H1 (cell line): ENCODE measurements at regions not wholly inside any gene's neighbourhood (a gene's known extent, or its start where the extent isn't known, plus 50 kb on each side); places are given as distances from the start of the nearest gene placed in this dataset.

ENCODE experiments used
- CTCF ChIA-PET: fragments of 300-600 bp; sonication (Branson Sonifier 250); formaldehyde crosslinking; loops from one replicate; lab custom pipeline; 2021; ENCODE audit not compliant: partially characterized antibody; lab: Charles Lee
- POLR2A ChIA-PET: fragments of 300-600 bp; sonication (Branson Sonifier 250); formaldehyde crosslinking; loops from one replicate; lab custom pipeline; 2021; ENCODE audit warnings: inconsistent platforms; ENCODE audit not compliant: partially characterized antibody; lab: Charles Lee
- DNase-seq, 2 experiments: peaks; one replicate each; pipeline versions ENCODE4 v3.0.0 to v3.0.0-alpha.2; 2010 to 2022; ENCODE audit warnings: low spot score in 2 of 2, low read depth in 1 of 2, mixed read lengths in 1 of 2
- FAIRE-seq: peaks from 2 replicates; lab custom pipeline; 2011; peaks lifted over from hg19 to GRCh38; lab: Jason Lieb, UNC
- H2AFZ ChIP-seq: 2 replicates; pipeline ENCODE4 v1.8.1; 2012; ENCODE audit warnings: low read length, inconsistent platforms
- H2AK5ac ChIP-seq: 2 replicates; pipeline ENCODE4 v1.6.1; 2013; ENCODE audit warnings: low read depth, low read length
- H2BK120ac ChIP-seq: replicated peaks from 2 replicates; pipeline ENCODE3; 2013; ENCODE audit warnings: low read depth, low read length, inconsistent platforms
- H2BK12ac ChIP-seq: 2 replicates; pipeline ENCODE4 v1.6.1; 2013; ENCODE audit warnings: low read depth, low read length
- H2BK15ac ChIP-seq: 2 replicates; pipeline ENCODE4 v1.6.1; 2013; ENCODE audit warnings: low read length
- H2BK20ac ChIP-seq: 2 replicates; pipeline ENCODE4 v1.6.1; 2013; ENCODE audit warnings: low read length
- H2BK5ac ChIP-seq: 2 replicates; pipeline ENCODE4 v1.6.1; 2013; ENCODE audit warnings: low read depth, low read length
- H3K14ac ChIP-seq: 2 replicates; pipeline ENCODE4 v1.6.1; 2013; ENCODE audit warnings: inconsistent platforms; ENCODE audit not compliant: insufficient read length
- H3K18ac ChIP-seq: 2 replicates; pipeline ENCODE4 v1.6.1; 2013; ENCODE audit warnings: low read length; ENCODE audit errors: extremely low read depth
- H3K23ac ChIP-seq: 2 replicates; pipeline ENCODE4 v1.6.1; 2013; ENCODE audit warnings: inconsistent platforms; ENCODE audit not compliant: insufficient read length
- H3K23me2 ChIP-seq: 2 replicates; pipeline ENCODE4 v1.6.1; 2013; ENCODE audit warnings: low read depth, low read length
- H3K27ac ChIP-seq: 2 replicates; pipeline ENCODE4 v1.6.1; 2011; ENCODE audit warnings: low read depth, low read length, inconsistent platforms
- H3K27me3 ChIP-seq, 4 experiments: replicated peaks in 1 of 4; 1 replicate in 1 of 4; 2 replicates in 3 of 4; pipeline versions ENCODE4 v1.6.1 to v1.8.1; 2011 to 2013; ENCODE audit warnings: low read length in 3 of 4, mild to moderate bottlenecking in 3 of 4, inconsistent platforms in 2 of 4, mixed read lengths in 2 of 4, moderate library complexity in 1 of 4; ENCODE audit not compliant: control insufficient read depth in 3 of 4, insufficient read depth in 3 of 4; ENCODE audit errors: extremely low read depth in 1 of 4
- H3K36me3 ChIP-seq, 4 experiments: 2 replicates each; pipeline versions ENCODE4 v1.6.1 to v1.8.1; 2011 to 2013; ENCODE audit warnings: mild to moderate bottlenecking in 4 of 4, low read length in 3 of 4, moderate library complexity in 2 of 4, control low read depth in 1 of 4, inconsistent platforms in 1 of 4; ENCODE audit not compliant: insufficient read depth in 4 of 4, control insufficient read depth in 2 of 4
- H3K4ac ChIP-seq: replicated peaks from 2 replicates; pipeline ENCODE3; 2013; ENCODE audit warnings: low read length, low read depth, mixed read lengths, inconsistent platforms; ENCODE audit not compliant: insufficient read length
- H3K4me1 ChIP-seq, 4 experiments: replicated peaks in 1 of 4; 1 replicate in 1 of 4; 2 replicates in 3 of 4; pipeline versions ENCODE4 v1.6.1 to v1.8.1; 2011 to 2013; ENCODE audit warnings: low read length in 3 of 4, inconsistent platforms in 2 of 4, mixed read lengths in 1 of 4; ENCODE audit not compliant: insufficient read depth in 4 of 4, control insufficient read depth in 3 of 4
- H3K4me2 ChIP-seq, 2 experiments: 2 replicates each; pipeline versions ENCODE4 v1.6.1 to v1.8.1; 2011 to 2013; ENCODE audit warnings: low read depth in 2 of 2, low read length in 2 of 2, control low read depth in 1 of 2, inconsistent platforms in 1 of 2, mild to moderate bottlenecking in 1 of 2; ENCODE audit not compliant: insufficient read depth in 1 of 2
- H3K4me3 ChIP-seq, 4 experiments: fragments of 200-600, 300-600 bp in 1 of 4; sonication (generic), shearing (Covaris generic), sonication (Bioruptor Twin) in 1 of 4; 2 replicates each; pipeline versions ENCODE4 v1.5.1 to v1.8.1; 2011 to 2016; ENCODE audit warnings: low read length in 4 of 4, low read depth in 3 of 4, control low read depth in 2 of 4, inconsistent platforms in 2 of 4, mild to moderate bottlenecking in 2 of 4, mixed read lengths in 1 of 4, moderate library complexity in 1 of 4; ENCODE audit not compliant: insufficient read depth in 2 of 4; ENCODE audit errors: extremely low read depth in 1 of 4
- H3K56ac ChIP-seq: replicated peaks from 2 replicates; pipeline ENCODE3; 2013; ENCODE audit warnings: low read depth, mild to moderate bottlenecking, mixed read lengths, low read length, inconsistent platforms; ENCODE audit not compliant: insufficient read length
- H3K79me1 ChIP-seq: 2 replicates; pipeline ENCODE4 v1.6.1; 2013; ENCODE audit warnings: low read depth, low read length, control low read depth
- H3K79me2 ChIP-seq, 2 experiments: 2 replicates each; pipeline versions ENCODE4 v1.6.1 to v1.8.1; 2012 to 2013; ENCODE audit warnings: low read length in 2 of 2, mild to moderate bottlenecking in 2 of 2, inconsistent platforms in 1 of 2; ENCODE audit not compliant: insufficient read depth in 2 of 2, control insufficient read depth in 1 of 2
- H3K9ac ChIP-seq, 4 experiments: replicated peaks in 1 of 4; 1 replicate in 1 of 4; 2 replicates in 3 of 4; pipeline versions ENCODE4 v1.6.1 to v1.8.1; 2011 to 2013; ENCODE audit warnings: low read depth in 3 of 4, low read length in 3 of 4, control low read depth in 2 of 4, mild to moderate bottlenecking in 2 of 4, moderate library complexity in 2 of 4, inconsistent platforms in 1 of 4; ENCODE audit errors: extremely low read depth in 1 of 4
- H3K9me3 ChIP-seq, 2 experiments: 2 replicates each; pipeline versions ENCODE4 v1.6.1 to v1.8.1; 2012 to 2013; ENCODE audit warnings: mild to moderate bottlenecking in 2 of 2, moderate library complexity in 2 of 2, control low read depth in 1 of 2, inconsistent platforms in 1 of 2, low read depth in 1 of 2, low read length in 1 of 2, mixed read lengths in 1 of 2; ENCODE audit not compliant: insufficient read depth in 2 of 2
- H4K20me1 ChIP-seq, 2 experiments: replicated peaks in 1 of 2; 2 replicates each; pipeline versions ENCODE3 to v1.8.1; 2011 to 2013; ENCODE audit warnings: inconsistent platforms in 2 of 2, low read length in 2 of 2, mild to moderate bottlenecking in 1 of 2; ENCODE audit not compliant: insufficient read depth in 2 of 2, control insufficient read depth in 1 of 2
- H4K5ac ChIP-seq: 2 replicates; pipeline ENCODE4 v1.6.1; 2013; ENCODE audit warnings: low read length, low read depth, mixed read lengths, inconsistent platforms; ENCODE audit not compliant: insufficient read length
- H4K8ac ChIP-seq: 2 replicates; pipeline ENCODE4 v1.8.0; 2013; ENCODE audit warnings: mild to moderate bottlenecking, moderate library complexity, low read length, inconsistent platforms; ENCODE audit not compliant: insufficient read depth; ENCODE audit errors: extremely low read depth
- H4K91ac ChIP-seq: replicated peaks from 2 replicates; pipeline ENCODE3; 2013; ENCODE audit warnings: low read length, mixed read lengths, inconsistent platforms; ENCODE audit not compliant: insufficient read length
- CHD1 ChIP-seq: IDR thresholded peaks from 2 replicates; pipeline ENCODE4 v1.6.1; 2012; ENCODE audit warnings: low read depth, low read length, improper control_type of control experiment
- CHD2 ChIP-seq: IDR thresholded peaks from 2 replicates; pipeline ENCODE4 v1.6.1; 2012; ENCODE audit warnings: low read length, improper control_type of control experiment
- GABPA ChIP-seq: IDR thresholded peaks from 2 replicates; pipeline ENCODE4 v1.6.1; 2011; ENCODE audit warnings: mild to moderate bottlenecking, low read length, moderate library complexity, borderline replicate concordance; ENCODE audit not compliant: insufficient read depth
- HDAC2 ChIP-seq, 2 experiments: fragments of 300-600 bp in 1 of 2; sonication (generic) in 1 of 2; IDR thresholded peaks; 2 replicates each; pipeline ENCODE4 v1.6.1; 2011 to 2012; ENCODE audit warnings: low read depth in 2 of 2, low read length in 2 of 2, mild to moderate bottlenecking in 2 of 2, moderate library complexity in 2 of 2, borderline replicate concordance in 1 of 2, inconsistent platforms in 1 of 2
- HDAC6 ChIP-seq: IDR thresholded peaks from one replicate; pipeline ENCODE4 v1.7.1; 2012; ENCODE audit warnings: low read depth, mild to moderate bottlenecking, inconsistent platforms, low read length, moderate library complexity
- JUND ChIP-seq: IDR thresholded peaks from 2 replicates; pipeline ENCODE4 v1.6.1; 2011; ENCODE audit warnings: mild to moderate bottlenecking, improper control_type of control experiment, low read length
- NANOG ChIP-seq: IDR thresholded peaks from 2 replicates; pipeline ENCODE4 v1.6.1; 2011; ENCODE audit warnings: low read length, low read depth, mild to moderate bottlenecking, inconsistent platforms; ENCODE audit not compliant: insufficient read depth, poor library complexity, severe bottlenecking
- PHF8 ChIP-seq: fragments of 200-600 bp; sonication (generic); conservative IDR thresholded peaks from 2 replicates; pipeline ENCODE4 v1.7.1; 2012; ENCODE audit warnings: low read depth, mild to moderate bottlenecking, inconsistent platforms, low read length, moderate library complexity
- SIN3A ChIP-seq, 2 experiments: IDR thresholded peaks in 1 of 2; conservative IDR thresholded peaks in 1 of 2; 2 replicates each; pipeline ENCODE4 v1.6.1; 2011 to 2012; ENCODE audit warnings: low read length in 2 of 2, improper control_type of control experiment in 1 of 2, low read depth in 1 of 2, mild to moderate bottlenecking in 1 of 2
- SUZ12 ChIP-seq: fragments of 200-600 bp; sonication (generic); IDR thresholded peaks from 2 replicates; pipeline ENCODE4 v1.6.1; 2012; ENCODE audit warnings: mild to moderate bottlenecking, inconsistent platforms, low read length, moderate library complexity, mixed read lengths
- YY1 ChIP-seq: IDR thresholded peaks from 2 replicates; pipeline ENCODE4 v1.6.1; 2011; ENCODE audit warnings: low read depth, mild to moderate bottlenecking, low read length
- WGBS, 2 experiments: shearing (Covaris generic) in 1 of 2; methylation state at CpG; one replicate each; pipeline versions ENCODE4 v1.1.6 to v1.1.7; 2013 to 2015; ENCODE audit warnings: low lambda C conversion rate in 2 of 2, mixed read lengths in 2 of 2, inconsistent platforms in 1 of 2, low coverage in 1 of 2, missing lambda C conversion rate in 1 of 2; ENCODE audit not compliant: insufficient replicate concordance in 2 of 2, insufficient coverage in 1 of 2, insufficient read length in 1 of 2; ENCODE audit errors: extremely low coverage in 1 of 2, missing lambda C conversion rate in 1 of 2; 5-methylcytosine and 5-hydroxymethylcytosine counted together

- peak in 1 of 2 experiments; percentile 38 for DNase-seq
- CTCF ChIA-PET = interaction anchor here (1.1 to 2.4 kb wide), 4 partner anchors 22 to 1000 kb away, joined by 3 to 11 read pairs (median 4); no protein-coding TSS in a partner anchor
- H2BK20ac ChIP-seq = no peak overlapping the region
- H3K4me2 ChIP-seq = peak overlapping the region in 1 of 2 experiments; percentile 35; a peak in 1 of 4 replicates
- no peaks in the 10 kb centered on the region for H4K20me1 ChIP-seq
- H3K36me3 ChIP-seq = no peaks in the 10 kb centered on the region
- no peak overlapping the region for H3K23ac ChIP-seq
- H3K9me3 ChIP-seq = peaks cover 0 to 6% of the 10 kb centered on the region in 2 experiments; a peak in 1 of 4 replicates
- H3K27ac ChIP-seq = no peak overlapping the region
- no peak overlapping the region for H2BK5ac ChIP-seq
- POLR2A ChIA-PET = no interaction called here
- no peak overlapping the region for H3K9ac ChIP-seq
- H2BK15ac ChIP-seq = no peak overlapping the region
- 66% methylated on average over 5 of the region's 10 CpGs; no CpG with 5 or more reads in 1 of the 2 experiments for WGBS, 2 experiments
- H3K27me3 ChIP-seq = no peaks in the 10 kb centered on the region
- no peak overlapping the region for H4K8ac ChIP-seq
- H3K79me2 ChIP-seq = no peaks in the 10 kb centered on the region
- no peak overlapping the region for H3K56ac ChIP-seq
- H2BK120ac ChIP-seq = no peak overlapping the region
- H3K79me1 ChIP-seq = no peaks in the 10 kb centered on the region
- peak overlapping the region; percentile 15 for H4K5ac ChIP-seq
- H2AFZ ChIP-seq = no peak overlapping the region
- H3K23me2 ChIP-seq = no peaks in the 10 kb centered on the region
- FAIRE-seq = peak; percentile 72
- H3K18ac ChIP-seq = peak overlapping the region; percentile 10; the same call in 1 of the 2 replicates
- no peak overlapping the region for H3K14ac ChIP-seq
- no peak overlapping the region for H4K91ac ChIP-seq
- H2BK12ac ChIP-seq = no peak overlapping the region; the same call in 1 of the 2 replicates
- H3K4ac ChIP-seq = no peak overlapping the region
- H2AK5ac ChIP-seq = no peak overlapping the region
- H3K4me1 ChIP-seq = peaks cover 3 to 7% (median 3%) of the 10 kb centered on the region in 4 experiments; a peak in 5 of 7 replicates
- H3K4me3 ChIP-seq = no peak overlapping the region
- TF ChIP-seq PHF8 (no peak), HDAC6 (no peak), CHD2 (no peak), SIN3A (conservative IDR thresholded peaks at IDR 0.05 in 1 of 2, IDR thresholded peaks at IDR 0.05 in 1 of 2; ENCODE audit: low read depth in 1 of 2, low read length in 2 of 2) (no peak), SUZ12 (no peak), HDAC2 (IDR thresholded peaks at IDR 0.05; ENCODE audit: borderline replicate concordance in 1 of 2, low read depth in 2 of 2, low read length in 2 of 2) (no peak), CHD1 (no peak), NANOG (no peak), GABPA (no peak), YY1 (0 out of 2 replicates have a peak, but pooled peaks have one; percentile 18), JUND (no peak)
These were observed 127.1 kb upstream of the GLRA1 start for GRCh38 chr5:152051499-152052454.
